HG02870 (cell line): ENCODE measurements at regions not wholly inside any gene's neighbourhood (a gene's known extent, or its start where the extent isn't known, plus 50 kb on each side); places are given as distances from the start of the nearest gene placed in this dataset.
"Not testable (repeated sequence)": the region's sequence is repeated elsewhere in the genome, so short reads cannot be mapped to it uniquely, and the experiment has no call there.

ENCODE experiments used
- ATAC-seq: cut with Tn5 transposase; IDR thresholded peaks from one replicate; pipeline ENCODE4 v1.9.1; 2021; ENCODE audit warnings: mild to moderate bottlenecking, moderate library complexity; ENCODE audit not compliant: unreplicated experiment

GRCh38 chr6:122145741-122146240 is 253.7 kb upstream of the HSF2 start:
- ATAC-seq = no peak

- ATAC-seq = no peak
These were observed 252.2 kb upstream of the HSF2 start for GRCh38 chr6:122147291-122147690.

- no peak for ATAC-seq
These were observed 248.4 kb upstream of the HSF2 start for GRCh38 chr6:122151066-122151465.

GRCh38 chr6:122151763-122152162 is 247.7 kb upstream of the HSF2 start:
- ATAC-seq = no peak

GRCh38 chr6:122153557-122153956 is 245.9 kb upstream of the HSF2 start:
- ATAC-seq = no peak

GRCh38 chr6:122154155-122154554 is 245.3 kb upstream of the HSF2 start:
- no peak for ATAC-seq

GRCh38 chr6:122154912-122155575 is 244.4 kb upstream of the HSF2 start:
- ATAC-seq = no peak

GRCh38 chr6:122161136-122161535 is 238.3 kb upstream of the HSF2 start:
- ATAC-seq = no peak

- no peak for ATAC-seq
These were observed 234.4 kb upstream of the HSF2 start for GRCh38 chr6:122165014-122165413.

- ATAC-seq = no peak
These were observed 229.2 kb upstream of the HSF2 start for GRCh38 chr6:122170274-122170673.

- no peak for ATAC-seq
These were observed 220.5 kb upstream of the HSF2 start for GRCh38 chr6:122178988-122179387.

GRCh38 chr6:122180132-122180531 is 219.3 kb upstream of the HSF2 start:
- no peak for ATAC-seq

GRCh38 chr6:122182061-122182460 is 217.4 kb upstream of the HSF2 start:
- no peak for ATAC-seq

- ATAC-seq = no peak
These were observed 215.0 kb upstream of the HSF2 start for GRCh38 chr6:122184401-122184827.

- ATAC-seq = not testable (repeated sequence)
These were observed 214.0 kb upstream of the HSF2 start for GRCh38 chr6:122185458-122185857.

- ATAC-seq = no peak
These were observed 212.3 kb upstream of the HSF2 start for GRCh38 chr6:122187186-122187585.

GRCh38 chr6:122198922-122199321 is 200.5 kb upstream of the HSF2 start:
- no peak for ATAC-seq

- ATAC-seq = no peak
These were observed 199.0 kb upstream of the HSF2 start for GRCh38 chr6:122200440-122200839.

GRCh38 chr6:122202576-122203137 is 196.8 kb upstream of the HSF2 start:
- ATAC-seq = no peak

GRCh38 chr6:122207061-122207460 is 192.4 kb upstream of the HSF2 start:
- ATAC-seq = no peak

- no peak for ATAC-seq
These were observed 191.7 kb upstream of the HSF2 start for GRCh38 chr6:122207794-122208193.

GRCh38 chr6:122214605-122215318 is 184.7 kb upstream of the HSF2 start:
- no peak for ATAC-seq
